Activated T-cell treated with anti-CD3 and anti-CD28 coated beads, Interleukin-2, amount 50 U/mL, for 72 hours (primary cell): ENCODE measurements at regions not wholly inside any gene's neighbourhood (a gene's known extent, or its start where the extent isn't known, plus 50 kb on each side); places are given as distances from the start of the nearest gene placed in this dataset.

ENCODE experiments used
- ATAC-seq, 2 donors: fragments of 150-1000 bp; cut with Tn5 transposase; replicated peaks in 1 of 2; 2 replicates each; pipeline ENCODE4 v1.10.0; 2021; ENCODE audit warnings: moderate library complexity in 2 of 2, mild to moderate bottlenecking in 1 of 2
- DNase-seq, 2 donors: peaks; one replicate each; pipeline ENCODE4 v3.0.0; 2021 to 2022; ENCODE audit warnings: mixed read lengths in 1 of 2
- H3K27ac Mint-ChIP-seq: one replicate; pipeline ENCODE4 v1.8.0; 2022; ENCODE audit warnings: mild to moderate bottlenecking, moderate library complexity, mixed read lengths
- H3K27me3 Mint-ChIP-seq: one replicate; pipeline ENCODE4 v1.8.0; 2022; ENCODE audit warnings: low read depth, mixed read lengths
- H3K36me3 Mint-ChIP-seq, 2 donors: one replicate each; pipeline ENCODE4 v1.8.0; 2022; ENCODE audit warnings: mixed read lengths in 2 of 2, mild to moderate bottlenecking in 1 of 2; ENCODE audit not compliant: insufficient read depth in 2 of 2
- H3K4me1 Mint-ChIP-seq: one replicate; pipeline ENCODE4 v1.8.0; 2022; ENCODE audit warnings: low read depth, mixed read lengths
- H3K4me3 Mint-ChIP-seq, 2 donors: one replicate each; pipeline ENCODE4 v1.8.0; 2022; ENCODE audit warnings: mild to moderate bottlenecking in 2 of 2, mixed read lengths in 2 of 2, moderate library complexity in 2 of 2
- H3K9me3 Mint-ChIP-seq, 2 donors: one replicate each; pipeline ENCODE4 v1.8.0; 2022; ENCODE audit warnings: mixed read lengths in 2 of 2

DNA sequence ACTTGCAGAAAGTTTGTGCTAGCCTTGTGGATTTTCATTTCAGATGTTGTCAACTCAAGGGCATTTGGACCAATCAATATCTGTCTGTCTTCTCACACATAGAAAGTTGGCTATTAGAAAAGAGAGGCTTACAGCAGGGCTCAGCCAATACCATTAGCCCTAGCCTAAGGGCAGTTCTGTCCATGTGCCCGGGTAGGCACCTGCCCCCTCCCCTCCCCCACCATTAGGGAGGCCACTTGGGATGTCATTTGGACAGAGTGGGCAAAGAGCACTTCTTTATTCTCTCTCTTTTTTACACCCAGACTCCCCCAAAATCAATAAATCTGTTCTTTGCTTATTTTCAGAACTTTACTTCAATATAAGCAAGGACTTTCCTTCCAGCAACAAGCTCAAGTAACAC, 188.5 kb upstream of the MKI67 start:
- ATAC-seq = no peak
- Mint-ChIP-seq H3K27me3 (no peaks in the 10 kb centered on the region), H3K4me1 (no peaks in the 10 kb centered on the region), H3K36me3 (no peaks in the 10 kb centered on the region), H3K4me3 (no peak overlapping the region), H3K9me3 (no peaks in the 10 kb centered on the region), H3K27ac (no peak overlapping the region)
- no peak for DNase-seq

DNA sequence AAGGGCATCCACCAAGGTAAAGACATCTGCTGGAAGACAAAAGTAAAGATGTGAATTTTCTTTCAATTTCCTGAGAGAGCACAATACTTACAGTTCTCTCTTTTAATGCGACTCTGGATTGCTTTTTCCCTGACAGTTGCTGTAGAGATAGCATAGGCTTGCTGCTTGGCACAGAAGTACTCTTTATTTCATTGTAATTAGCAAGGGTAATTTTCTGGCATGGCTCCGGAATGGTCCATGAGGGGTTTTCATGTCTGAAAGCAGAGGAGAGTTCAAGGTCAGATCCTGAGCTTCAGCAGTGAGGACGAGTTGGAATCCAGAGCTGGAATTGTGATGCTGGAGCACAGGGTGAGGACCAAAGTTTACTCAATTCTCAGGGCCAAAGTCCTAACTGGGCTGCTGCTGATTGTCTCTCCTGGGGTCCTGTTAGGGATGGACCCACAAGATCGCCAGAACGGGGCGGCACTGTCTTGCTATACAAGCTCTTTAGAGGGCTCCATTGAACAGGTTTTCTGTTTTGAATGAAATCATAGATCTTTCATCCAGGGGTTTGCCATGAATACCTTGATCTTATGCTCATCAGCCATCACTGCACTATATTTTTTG, 190.0 kb upstream of the MKI67 start:
- no peaks in the 10 kb centered on the region for H3K4me1 Mint-ChIP-seq
- no peaks in the 10 kb centered on the region for H3K36me3 Mint-ChIP-seq
- ATAC-seq = no peak

DNA sequence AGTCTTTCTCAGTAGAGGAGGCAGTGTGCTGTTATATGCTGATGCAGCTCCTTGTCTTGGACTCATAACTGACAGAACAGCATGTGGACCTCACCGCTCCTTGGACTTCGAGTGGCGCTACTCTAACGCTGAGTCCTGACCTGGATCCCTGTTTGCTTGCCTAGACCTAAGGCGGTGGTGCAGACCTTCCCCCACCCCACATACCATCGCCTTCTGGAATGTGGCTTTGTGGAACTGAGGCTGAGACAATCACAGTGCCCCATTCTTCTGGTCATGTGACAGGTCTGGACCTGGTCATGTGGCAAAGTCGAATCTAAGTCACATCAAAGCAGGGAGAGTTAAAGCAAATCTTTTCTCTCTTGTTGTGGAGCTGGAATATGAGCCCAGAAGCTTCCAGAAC, 190.7 kb upstream of the MKI67 start:
- no peaks in the 10 kb centered on the region for H3K9me3 Mint-ChIP-seq
- H3K36me3 Mint-ChIP-seq = no peaks in the 10 kb centered on the region
- DNase-seq (no peak), ATAC-seq (no peak)
- H3K4me1 Mint-ChIP-seq = no peaks in the 10 kb centered on the region
- no peak overlapping the region for H3K27ac Mint-ChIP-seq
- H3K4me3 Mint-ChIP-seq = no peak overlapping the region
- no peaks in the 10 kb centered on the region for H3K27me3 Mint-ChIP-seq

More for the DNA sequence above, 190.0 kb upstream of the MKI67 start:
- DNase-seq = no peak
- H3K27me3 Mint-ChIP-seq = no peaks in the 10 kb centered on the region
- no peaks in the 10 kb centered on the region for H3K9me3 Mint-ChIP-seq
- H3K4me3 Mint-ChIP-seq = no peak overlapping the region
- no peak overlapping the region for H3K27ac Mint-ChIP-seq

DNA sequence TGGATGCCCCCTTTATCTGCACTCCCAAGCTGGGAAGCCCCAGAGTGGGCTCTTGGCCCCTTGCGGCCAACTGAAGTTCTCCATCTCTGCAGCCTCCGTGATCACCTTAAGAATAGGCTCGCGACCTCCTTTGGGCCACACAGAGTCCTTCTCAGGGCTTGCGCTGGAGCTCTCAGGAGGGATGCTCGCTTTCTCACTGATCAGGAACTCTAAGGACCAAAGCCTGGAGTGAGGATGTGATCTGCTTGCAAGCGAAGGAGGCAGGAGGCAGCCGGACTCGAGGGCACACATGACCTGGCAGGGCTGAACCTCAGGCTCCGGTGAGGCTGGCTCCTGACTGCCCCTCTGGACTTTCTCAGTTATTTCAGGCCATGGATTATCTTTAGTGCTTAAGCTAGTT, 192.1 kb upstream of the MKI67 start:
- H3K27me3 Mint-ChIP-seq = no peaks in the 10 kb centered on the region
- H3K9me3 Mint-ChIP-seq = no peaks in the 10 kb centered on the region
- DNase-seq (no peak), ATAC-seq (no peak)
- H3K27ac Mint-ChIP-seq = no peak overlapping the region
- H3K36me3 Mint-ChIP-seq = no peaks in the 10 kb centered on the region
- no peaks in the 10 kb centered on the region for H3K4me1 Mint-ChIP-seq
- H3K4me3 Mint-ChIP-seq = no peak overlapping the region

DNA sequence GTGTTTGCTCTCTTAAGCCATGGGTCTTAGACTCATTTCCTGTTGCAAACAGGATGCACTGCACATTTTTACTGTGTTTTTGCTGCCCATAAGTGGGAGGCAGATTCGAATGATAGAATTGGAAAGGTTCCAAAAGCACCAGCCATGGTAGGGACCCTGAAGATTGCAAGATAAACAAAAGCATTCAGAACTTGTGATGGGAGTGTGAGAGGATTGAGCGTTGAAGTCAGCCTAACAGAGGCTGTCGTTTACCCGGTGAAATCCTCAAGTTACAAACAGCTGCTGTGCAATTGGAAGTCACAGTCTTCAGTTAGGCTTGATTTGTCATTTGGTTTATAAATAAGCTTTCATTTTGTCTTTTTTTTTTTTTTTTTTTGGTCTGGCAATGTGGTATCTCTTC, 192.7 kb upstream of the MKI67 start:
- Mint-ChIP-seq H3K9me3 (no peaks in the 10 kb centered on the region), H3K27ac (no peak overlapping the region), H3K4me3 (no peak overlapping the region), H3K36me3 (no peaks in the 10 kb centered on the region), H3K4me1 (no peaks in the 10 kb centered on the region), H3K27me3 (peaks cover 4% of the 10 kb centered on the region)
- DNase-seq (no peak), ATAC-seq (no peak)

DNA sequence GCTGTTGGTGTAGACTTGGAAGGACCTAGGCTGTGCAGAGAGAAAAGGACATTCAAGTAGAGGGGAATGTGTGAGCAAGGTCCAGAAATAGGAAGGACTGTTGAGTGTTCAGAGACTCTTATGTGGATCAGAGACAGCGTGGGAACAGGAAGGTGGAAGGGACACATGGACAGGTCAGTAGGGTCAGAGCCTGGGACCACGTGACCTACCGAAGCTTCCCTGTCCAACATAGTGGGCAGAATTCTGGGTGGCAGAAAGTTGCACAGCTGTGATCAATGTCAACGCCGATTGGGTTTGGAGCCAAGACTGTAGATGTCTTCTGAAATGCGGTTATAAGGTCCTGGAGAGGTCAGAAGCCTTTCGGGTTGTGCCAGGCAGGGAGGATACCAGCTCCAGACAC, 195.9 kb upstream of the MKI67 start:
- no peak overlapping the region for H3K4me3 Mint-ChIP-seq
- ATAC-seq (no peak), DNase-seq (no peak)
- H3K27ac Mint-ChIP-seq = no peak overlapping the region
- no peaks in the 10 kb centered on the region for H3K36me3 Mint-ChIP-seq
- H3K27me3 Mint-ChIP-seq = peaks cover 7% of the 10 kb centered on the region
- H3K4me1 Mint-ChIP-seq = no peaks in the 10 kb centered on the region
- H3K9me3 Mint-ChIP-seq = no peaks in the 10 kb centered on the region

DNA sequence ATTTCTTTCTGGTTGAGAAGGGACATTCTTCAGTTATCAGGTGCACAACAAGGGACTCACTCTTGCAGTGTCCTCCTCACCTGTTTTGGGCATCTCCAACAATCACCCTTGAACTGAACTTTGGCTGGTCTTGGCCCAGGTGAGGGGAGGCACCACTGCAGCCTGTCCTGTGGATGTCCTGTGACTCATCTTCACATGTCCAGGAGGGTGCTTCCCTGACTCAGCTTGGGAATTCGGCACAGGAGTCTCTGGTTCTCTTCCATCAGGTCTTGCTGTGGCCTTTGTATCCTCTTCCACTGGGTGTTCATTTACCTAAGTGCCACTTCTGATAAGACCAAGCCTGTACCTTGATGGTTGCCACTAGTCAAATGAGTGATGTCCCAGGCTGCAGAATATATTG, 196.7 kb upstream of the MKI67 start:
- ATAC-seq = no peak
- no peaks in the 10 kb centered on the region for H3K36me3 Mint-ChIP-seq

DNA sequence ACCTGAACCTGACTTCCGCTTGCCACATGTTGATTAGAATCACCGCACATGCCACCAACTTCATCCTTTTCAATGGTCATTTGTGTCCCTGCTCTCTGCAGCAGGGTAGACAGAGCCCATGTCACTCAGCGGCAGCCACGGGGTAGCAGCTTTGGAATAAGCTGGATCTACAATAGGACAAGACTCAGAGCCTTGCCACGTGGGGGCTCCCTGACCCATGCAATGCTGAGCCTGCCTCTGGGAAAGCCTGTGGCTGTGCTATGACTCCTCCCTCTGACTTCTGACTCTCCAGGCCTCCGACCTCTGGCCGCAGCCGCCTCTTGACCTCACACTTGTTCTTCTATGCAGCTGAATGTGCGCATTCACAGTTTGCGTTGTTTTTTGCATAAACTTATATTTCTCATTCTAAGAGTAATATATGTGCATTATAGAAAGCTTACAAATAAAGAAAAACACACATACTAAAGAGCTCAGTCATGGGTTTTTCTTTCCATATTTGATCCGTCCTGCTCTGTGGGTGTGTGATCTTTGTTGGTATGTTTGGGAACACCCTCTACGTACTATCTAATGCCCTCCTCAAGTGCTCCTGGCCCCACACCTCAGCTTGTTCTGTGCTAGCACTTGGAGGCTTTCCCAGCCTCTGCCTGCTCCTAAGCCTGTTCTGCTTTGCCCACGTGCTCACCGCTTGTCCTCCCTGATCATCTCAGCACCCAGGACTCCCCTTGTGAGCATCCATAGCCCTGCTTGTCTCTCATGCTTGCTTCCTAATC, 198.0 kb upstream of the MKI67 start:
- no peaks in the 10 kb centered on the region for H3K9me3 Mint-ChIP-seq
- H3K27me3 Mint-ChIP-seq = peaks cover 7% of the 10 kb centered on the region
- H3K4me3 Mint-ChIP-seq = no peak overlapping the region
- ATAC-seq (no peak), DNase-seq (no peak)
- H3K27ac Mint-ChIP-seq = no peak overlapping the region
- H3K4me1 Mint-ChIP-seq = no peaks in the 10 kb centered on the region
- no peaks in the 10 kb centered on the region for H3K36me3 Mint-ChIP-seq

More for the DNA sequence above, 196.7 kb upstream of the MKI67 start:
- H3K27me3 Mint-ChIP-seq = peaks cover 7% of the 10 kb centered on the region
- no peaks in the 10 kb centered on the region for H3K9me3 Mint-ChIP-seq
- no peak for DNase-seq
- H3K27ac Mint-ChIP-seq = no peak overlapping the region
- H3K4me1 Mint-ChIP-seq = no peaks in the 10 kb centered on the region
- no peak overlapping the region for H3K4me3 Mint-ChIP-seq

DNA sequence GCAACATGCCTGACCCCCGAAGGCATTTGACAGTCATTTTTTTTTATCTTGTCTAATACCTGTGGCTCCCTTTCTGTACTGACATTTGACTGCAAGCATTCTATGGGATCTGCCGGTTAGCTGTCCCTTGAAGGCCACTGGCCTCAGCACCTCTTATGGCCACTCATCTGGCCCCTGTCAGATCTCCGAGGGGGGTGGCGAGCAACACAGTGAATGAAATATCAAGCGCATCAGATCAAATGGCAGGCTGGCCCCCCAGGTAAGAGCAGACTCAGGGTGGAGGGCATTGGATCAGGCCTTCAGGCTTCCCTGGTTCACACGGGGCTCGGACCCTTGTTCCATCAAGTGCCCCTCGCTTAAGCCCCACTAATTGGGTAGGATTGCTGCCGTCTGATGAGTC, 199.6 kb upstream of the MKI67 start:
- Mint-ChIP-seq H3K27me3 (peaks cover 7% of the 10 kb centered on the region), H3K36me3 (no peaks in the 10 kb centered on the region), H3K27ac (no peak overlapping the region), H3K4me1 (no peaks in the 10 kb centered on the region), H3K9me3 (no peaks in the 10 kb centered on the region), H3K4me3 (no peak overlapping the region)
- DNase-seq (no peak), ATAC-seq (no peak)

DNA sequence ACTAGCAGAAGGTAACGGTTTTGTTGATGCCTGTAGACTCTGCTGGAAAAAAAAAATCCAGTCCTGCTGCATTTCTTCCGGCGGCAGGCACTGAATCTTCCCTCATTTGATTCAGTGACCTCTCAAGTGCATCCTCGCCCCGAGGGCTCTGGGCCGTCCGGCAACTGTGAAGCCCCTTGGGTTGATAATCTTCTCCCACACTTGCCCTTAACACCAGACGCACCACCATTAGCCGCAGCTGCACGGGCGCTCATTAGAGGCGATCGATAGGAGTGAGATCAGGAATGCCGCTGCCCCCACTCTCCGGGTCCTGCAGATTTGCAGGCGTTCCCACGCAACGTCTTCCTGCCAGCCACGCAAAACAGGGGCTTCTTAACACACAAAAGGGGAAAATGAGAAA, 200.0 kb upstream of the MKI67 start:
- peaks cover 7% of the 10 kb centered on the region for H3K27me3 Mint-ChIP-seq
- H3K36me3 Mint-ChIP-seq = no peaks in the 10 kb centered on the region
- ATAC-seq (no peak), DNase-seq (no peak)
- no peak overlapping the region for H3K27ac Mint-ChIP-seq
- no peak overlapping the region for H3K4me3 Mint-ChIP-seq
- H3K4me1 Mint-ChIP-seq = no peaks in the 10 kb centered on the region
- H3K9me3 Mint-ChIP-seq = no peaks in the 10 kb centered on the region

DNA sequence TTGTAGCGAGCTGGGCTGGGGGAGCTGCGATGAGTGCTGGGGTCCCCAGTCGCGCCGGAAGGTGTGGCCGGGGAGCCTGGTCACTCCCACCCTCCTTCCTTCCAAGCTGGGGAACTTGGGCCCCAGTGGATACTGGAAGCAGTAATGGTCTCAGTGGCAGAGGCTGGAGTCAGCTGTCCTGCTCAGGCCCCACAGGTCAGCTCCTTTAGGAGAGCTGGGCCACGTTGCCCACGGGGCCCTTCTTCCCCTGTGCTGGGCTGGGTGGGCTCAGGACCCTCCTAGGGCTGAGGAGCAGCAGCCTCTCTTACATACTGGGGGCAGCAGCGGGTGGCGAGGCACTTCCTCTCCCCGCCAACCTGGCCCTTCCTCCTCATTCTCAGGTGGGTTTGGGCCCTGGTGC, 200.6 kb upstream of the MKI67 start:
- H3K4me3 Mint-ChIP-seq = no peak overlapping the region
- H3K27me3 Mint-ChIP-seq = peaks cover 7% of the 10 kb centered on the region
- H3K4me1 Mint-ChIP-seq = no peaks in the 10 kb centered on the region
- DNase-seq (no peak), ATAC-seq (no peak)
- no peak overlapping the region for H3K27ac Mint-ChIP-seq
- no peaks in the 10 kb centered on the region for H3K9me3 Mint-ChIP-seq
- H3K36me3 Mint-ChIP-seq = no peaks in the 10 kb centered on the region

DNA sequence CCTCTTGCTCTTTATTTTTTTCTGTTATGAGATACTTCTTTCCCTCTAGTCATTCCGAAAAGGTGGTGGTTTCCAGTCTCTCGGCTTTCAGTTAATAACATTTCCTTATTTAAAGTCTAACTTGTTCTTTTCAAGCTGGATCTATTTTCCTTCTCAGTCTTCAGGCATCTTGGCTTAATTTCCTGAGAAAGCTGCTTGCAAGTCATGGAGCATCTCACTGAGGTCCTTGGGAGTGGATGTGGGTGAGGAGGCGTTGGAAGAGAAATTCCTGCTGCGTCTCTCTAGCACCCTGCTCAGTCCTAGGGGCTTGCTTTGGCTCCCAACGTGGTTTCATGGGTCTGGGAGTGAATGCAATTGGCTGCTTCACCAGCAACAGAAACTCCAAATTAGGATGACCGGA, 210.2 kb upstream of the MKI67 start:
- Mint-ChIP-seq H3K36me3 (no peaks in the 10 kb centered on the region), H3K27ac (no peak overlapping the region), H3K27me3 (peaks cover 25% of the 10 kb centered on the region), H3K4me1 (peaks cover 4% of the 10 kb centered on the region), H3K4me3 (no peak overlapping the region), H3K9me3 (no peaks in the 10 kb centered on the region)
- ATAC-seq (no peak), DNase-seq (no peak)

DNA sequence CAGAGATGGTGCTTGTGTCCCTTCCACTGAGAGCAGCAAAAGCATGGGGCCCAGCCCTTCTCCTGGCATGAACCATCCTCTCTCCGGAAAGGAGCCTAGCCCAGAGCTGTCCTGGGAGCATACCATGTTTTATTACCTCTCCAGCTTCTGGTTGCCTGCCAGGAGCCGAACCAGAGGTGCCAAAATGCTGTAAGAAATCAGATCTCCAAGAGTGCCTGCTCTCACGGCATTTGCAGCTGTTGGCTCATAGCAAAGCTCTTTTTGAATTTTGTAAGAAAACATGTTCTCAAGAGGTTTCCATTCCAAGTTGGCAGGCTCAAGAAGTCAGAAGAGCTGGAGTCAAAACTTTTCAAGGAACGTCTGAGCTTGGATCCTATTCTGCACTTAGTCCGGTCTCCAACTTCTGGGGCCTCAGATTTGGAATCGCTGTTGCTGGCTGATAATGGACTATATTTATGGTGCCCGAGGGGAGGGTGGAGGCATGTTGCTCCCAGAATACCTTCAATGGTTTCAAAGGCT, 211.7 kb upstream of the MKI67 start:
- DNase-seq (no peak), ATAC-seq (no peak)
- Mint-ChIP-seq H3K36me3 (no peaks in the 10 kb centered on the region), H3K4me1 (no peaks in the 10 kb centered on the region), H3K27me3 (peaks cover 17% of the 10 kb centered on the region), H3K27ac (no peak overlapping the region), H3K9me3 (peaks cover 0 to 3% of the 10 kb centered on the region in 2 donors), H3K4me3 (no peak overlapping the region)

DNA sequence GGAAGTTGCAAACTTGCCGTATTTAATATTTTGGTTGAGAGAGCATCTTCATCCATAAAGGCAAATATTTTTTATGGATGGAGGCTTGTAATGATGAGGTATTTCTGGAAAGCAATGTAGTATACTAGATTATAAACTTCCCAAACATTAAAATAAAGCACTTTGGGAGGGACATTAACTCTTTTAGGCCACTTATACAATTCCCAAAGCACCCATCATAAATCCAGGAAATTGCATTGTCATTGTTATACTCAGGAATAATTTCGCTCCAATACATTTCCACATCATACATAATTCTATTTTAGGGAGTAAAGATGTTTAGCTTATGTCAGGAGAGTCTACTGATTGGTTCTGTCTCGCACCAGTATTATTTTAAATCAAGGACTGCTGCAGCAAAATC, 212.7 kb upstream of the MKI67 start:
- no peak for DNase-seq
- peaks cover 0 to 3% of the 10 kb centered on the region in 2 donors for H3K9me3 Mint-ChIP-seq
- H3K4me1 Mint-ChIP-seq = no peaks in the 10 kb centered on the region
- peaks cover 9% of the 10 kb centered on the region for H3K27me3 Mint-ChIP-seq
- no peak overlapping the region for H3K27ac Mint-ChIP-seq
- ATAC-seq = no peak
- no peak overlapping the region for H3K4me3 Mint-ChIP-seq
- H3K36me3 Mint-ChIP-seq = no peaks in the 10 kb centered on the region
